ENCODE measurements at regions not wholly inside any gene's neighbourhood (a gene's known extent, or its start where the extent isn't known, plus 50 kb on each side); places are given as distances from the start of the nearest gene placed in this dataset.
A peak's percentile ranks its signal among the peaks of the same experiment; 100 is the strongest.

DNA sequence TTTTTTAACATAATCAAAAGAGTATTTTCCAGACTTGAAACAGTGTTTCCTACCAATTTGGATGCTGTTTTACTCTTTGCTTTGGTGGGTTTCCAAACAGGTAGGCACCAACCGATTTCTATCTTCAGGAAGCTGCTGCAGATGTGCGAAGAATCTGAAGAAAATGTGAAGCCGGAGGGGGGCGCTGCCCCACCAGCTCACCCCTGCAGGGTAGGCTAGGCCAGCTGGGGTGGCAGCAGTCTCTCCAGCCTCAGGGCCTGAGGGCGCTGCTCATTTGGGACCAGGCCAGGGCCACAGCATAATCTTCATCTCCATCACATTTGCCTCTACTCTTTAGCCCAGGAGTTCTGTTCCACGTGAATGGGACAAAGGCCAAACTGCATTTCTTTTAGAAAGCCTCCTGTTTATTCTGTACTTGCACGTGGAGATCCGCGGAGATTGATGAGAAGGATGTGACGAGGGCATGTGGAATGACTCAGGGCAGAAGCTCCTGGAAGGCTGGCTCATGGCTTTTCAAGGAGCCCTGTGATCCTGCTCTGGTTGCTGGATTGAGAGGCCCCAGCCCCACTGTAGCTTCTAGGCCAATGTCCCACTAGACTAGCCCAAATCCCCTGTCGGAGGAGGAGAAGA lies 84.2 kb upstream of the FAM136A start:
- H3K79me2 ChIP-seq (ENCODE audit: insufficient read depth, low read length) = no peaks in the 10 kb centered on the region
- H3K27me3 ChIP-seq (ENCODE audit: insufficient read depth, low read length, poor library complexity) = peaks cover 21% of the 10 kb centered on the region
- no peaks in the 10 kb centered on the region for H4K20me1 ChIP-seq (ENCODE audit: insufficient read depth, low read length)
- ATAC-seq (ENCODE audit: insufficient read depth, low read depth) (no peak), DNase-seq (no peak)
- H3K4me2 ChIP-seq (ENCODE audit: insufficient read depth, low read length) = no peak overlapping the region
- H3K9me3 ChIP-seq (ENCODE audit: insufficient read depth, low read length, severe bottlenecking) = no peaks in the 10 kb centered on the region
- TF ChIP-seq EZH2 (IDR thresholded peaks at IDR 0.05; ENCODE audit: borderline replicate concordance, low read depth, low read length, severe bottlenecking) (no peak), CTCF (IDR thresholded peaks at IDR 0.05; ENCODE audit: borderline replicate concordance, extremely low read depth, low read length, poor library complexity, severe bottlenecking) (no peak)
- no peak overlapping the region for H3K27ac ChIP-seq (ENCODE audit: low read length)
- H3K4me1 ChIP-seq (ENCODE audit: insufficient read depth, low read length) = no peaks in the 10 kb centered on the region
- H3K9ac ChIP-seq (ENCODE audit: low read depth, low read length) = no peak overlapping the region
- H3K36me3 ChIP-seq (ENCODE audit: insufficient read depth, low read length) = no peaks in the 10 kb centered on the region
- H3K4me3 ChIP-seq (ENCODE audit: low read depth in 1 of 2, low read length in 2 of 2) = no peak overlapping the region
- no peak overlapping the region for H2AFZ ChIP-seq (ENCODE audit: low read depth, low read length)

DNA sequence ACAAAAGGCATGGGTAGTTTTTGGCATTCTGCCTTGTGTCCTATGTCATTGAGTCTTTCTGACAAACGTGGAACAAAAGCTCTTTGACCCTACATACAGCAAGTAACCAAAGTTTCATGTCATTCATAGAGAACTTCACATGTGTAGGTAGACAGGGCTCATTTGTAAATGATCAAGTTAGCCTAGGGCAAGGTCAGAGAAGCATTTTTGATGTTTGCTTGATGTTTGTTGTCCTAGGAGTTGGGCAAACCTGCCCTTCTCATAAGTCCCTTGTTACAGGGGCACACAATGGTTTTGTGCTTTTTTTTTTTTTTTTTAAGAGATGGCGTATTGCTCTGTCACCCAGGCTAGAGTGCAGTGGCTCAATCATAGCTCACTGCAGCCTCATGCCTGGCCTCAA lies 83.3 kb upstream of the FAM136A start:
- H3K27me3 ChIP-seq (ENCODE audit: insufficient read depth, low read length, poor library complexity) = peaks cover 21% of the 10 kb centered on the region
- TF ChIP-seq CTCF (IDR thresholded peaks at IDR 0.05; ENCODE audit: borderline replicate concordance, extremely low read depth, low read length, poor library complexity, severe bottlenecking) = no peak
- TF ChIP-seq EZH2 (IDR thresholded peaks at IDR 0.05; ENCODE audit: borderline replicate concordance, low read depth, low read length, severe bottlenecking) = no peak
- H3K36me3 ChIP-seq (ENCODE audit: insufficient read depth, low read length) = no peaks in the 10 kb centered on the region
- no peak overlapping the region for H3K4me3 ChIP-seq (ENCODE audit: low read depth in 1 of 2, low read length in 2 of 2)
- ATAC-seq (ENCODE audit: insufficient read depth, low read depth) = no peak
- H4K20me1 ChIP-seq (ENCODE audit: insufficient read depth, low read length) = no peaks in the 10 kb centered on the region
- no peak overlapping the region for H3K9ac ChIP-seq (ENCODE audit: low read depth, low read length)
- H3K27ac ChIP-seq (ENCODE audit: low read length) = no peak overlapping the region
- no peaks in the 10 kb centered on the region for H3K9me3 ChIP-seq (ENCODE audit: insufficient read depth, low read length, severe bottlenecking)
- no peaks in the 10 kb centered on the region for H3K4me1 ChIP-seq (ENCODE audit: insufficient read depth, low read length)
- DNase-seq = no peak
- H3K79me2 ChIP-seq (ENCODE audit: insufficient read depth, low read length) = no peaks in the 10 kb centered on the region
- no peak overlapping the region for H2AFZ ChIP-seq (ENCODE audit: low read depth, low read length)
- no peak overlapping the region for H3K4me2 ChIP-seq (ENCODE audit: insufficient read depth, low read length)

- Histone ChIP-seq H4K20me1 (ENCODE audit: insufficient read depth, low read length) (no peaks in the 10 kb centered on the region), H3K9ac (ENCODE audit: low read depth, low read length) (no peak overlapping the region), H3K4me2 (ENCODE audit: insufficient read depth, low read length) (no peak overlapping the region), H3K36me3 (ENCODE audit: insufficient read depth, low read length) (no peaks in the 10 kb centered on the region), H3K27me3 (ENCODE audit: insufficient read depth, low read length, poor library complexity) (peaks cover 21% of the 10 kb centered on the region), H2AFZ (ENCODE audit: low read depth, low read length) (no peak overlapping the region), H3K4me1 (ENCODE audit: insufficient read depth, low read length) (no peaks in the 10 kb centered on the region), H3K79me2 (ENCODE audit: insufficient read depth, low read length) (no peaks in the 10 kb centered on the region), H3K4me3 (ENCODE audit: low read depth in 1 of 2, low read length in 2 of 2) (no peak overlapping the region), H3K27ac (ENCODE audit: low read length) (no peak overlapping the region), H3K9me3 (ENCODE audit: insufficient read depth, low read length, severe bottlenecking) (no peaks in the 10 kb centered on the region)
- DNase-seq (no peak), ATAC-seq (ENCODE audit: insufficient read depth, low read depth) (0 out of 3 replicates have a peak, but pooled peaks have one; percentile 33)
- TF ChIP-seq EZH2 (IDR thresholded peaks at IDR 0.05; ENCODE audit: borderline replicate concordance, low read depth, low read length, severe bottlenecking) = no peak
- TF ChIP-seq CTCF (IDR thresholded peaks at IDR 0.05; ENCODE audit: borderline replicate concordance, extremely low read depth, low read length, poor library complexity, severe bottlenecking) = no peak
Observed at GRCh38 chr2:70381821-70382220, 80.0 kb upstream of the FAM136A start.
